T-helper 2 cell treated with Interferon-gamma antibody and Interleukin-4, amounts not matched to agents 5 μg/mL and 100 μg/mL, for 36 hours (primary cell): ENCODE measurements at regions not wholly inside any gene's neighbourhood (a gene's known extent, or its start where the extent isn't known, plus 50 kb on each side); places are given as distances from the start of the nearest gene placed in this dataset.
A peak's percentile ranks its signal among the peaks of the same experiment; 100 is the strongest.

Source experiments
- DNase-seq: peaks from one replicate; pipeline ENCODE4 v3.0.0; 2021; ENCODE audit warnings: low spot score
- H3K27ac Mint-ChIP-seq: one replicate; pipeline ENCODE4 v1.8.0; 2021; ENCODE audit warnings: mild to moderate bottlenecking, mixed read lengths
- H3K27me3 Mint-ChIP-seq: one replicate; pipeline ENCODE4 v1.8.0; 2021; ENCODE audit warnings: low read depth, mixed read lengths
- H3K36me3 Mint-ChIP-seq: one replicate; pipeline ENCODE4 v1.8.0; 2021; ENCODE audit warnings: low read depth, mixed read lengths
- H3K4me1 Mint-ChIP-seq: one replicate; pipeline ENCODE4 v1.8.0; 2021; ENCODE audit warnings: low read depth, mixed read lengths
- H3K4me3 Mint-ChIP-seq: one replicate; pipeline ENCODE4 v1.8.0; 2022; ENCODE audit warnings: mild to moderate bottlenecking, moderate library complexity, mixed read lengths
- H3K9me3 Mint-ChIP-seq: one replicate; pipeline ENCODE4 v1.8.0; 2021; ENCODE audit warnings: mixed read lengths

DNA sequence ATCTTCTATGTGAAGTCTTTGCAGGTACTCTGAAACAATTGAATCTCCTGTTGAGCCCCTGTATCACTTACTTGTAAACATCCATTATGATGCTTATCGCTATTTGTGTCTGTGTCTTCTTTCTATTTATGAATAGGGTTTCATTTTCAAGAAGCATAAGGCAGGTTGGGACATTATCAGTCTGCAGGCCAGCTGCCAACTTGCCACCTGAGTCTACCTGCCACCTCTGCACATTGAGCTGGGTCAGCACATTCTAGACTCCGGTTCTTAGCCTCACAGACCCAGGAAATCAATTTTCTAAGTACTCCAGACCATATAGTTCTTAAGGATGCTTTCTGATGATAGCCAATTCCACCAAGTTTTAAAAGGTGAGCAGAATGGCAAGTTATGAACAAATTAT, 105.7 kb upstream of the MCTP2 start:
- H3K9me3 Mint-ChIP-seq = no peaks in the 10 kb centered on the region

GRCh38 chr15:94125156-94125555, 106.2 kb upstream of the MCTP2 start:
- H3K27ac Mint-ChIP-seq = no peak overlapping the region
- peaks cover 1% of the 10 kb centered on the region for H3K4me1 Mint-ChIP-seq
- H3K27me3 Mint-ChIP-seq = peaks cover 23% of the 10 kb centered on the region
- no peaks in the 10 kb centered on the region for H3K36me3 Mint-ChIP-seq
- H3K9me3 Mint-ChIP-seq = no peaks in the 10 kb centered on the region
- no peak for DNase-seq
- H3K4me3 Mint-ChIP-seq = no peak overlapping the region

More for the DNA sequence above, 105.7 kb upstream of the MCTP2 start:
- Mint-ChIP-seq H3K27me3 (peaks cover 27% of the 10 kb centered on the region), H3K4me3 (no peak overlapping the region), H3K27ac (no peak overlapping the region), H3K4me1 (peaks cover 1% of the 10 kb centered on the region), H3K36me3 (no peaks in the 10 kb centered on the region)
- no peak for DNase-seq

GRCh38 chr15:94122516-94122915, 108.8 kb upstream of the MCTP2 start:
- H3K27ac Mint-ChIP-seq = no peak overlapping the region
- no peaks in the 10 kb centered on the region for H3K9me3 Mint-ChIP-seq
- no peak for DNase-seq
- peaks cover 1% of the 10 kb centered on the region for H3K4me1 Mint-ChIP-seq
- H3K36me3 Mint-ChIP-seq = no peaks in the 10 kb centered on the region
- H3K4me3 Mint-ChIP-seq = no peak overlapping the region
- peaks cover 11% of the 10 kb centered on the region for H3K27me3 Mint-ChIP-seq

- Mint-ChIP-seq H3K27ac (no peak overlapping the region), H3K4me3 (no peak overlapping the region), H3K4me1 (no peaks in the 10 kb centered on the region), H3K27me3 (peaks cover 11% of the 10 kb centered on the region), H3K36me3 (no peaks in the 10 kb centered on the region), H3K9me3 (no peaks in the 10 kb centered on the region)
- peak; percentile 47 for DNase-seq
Observed at GRCh38 chr15:94119923-94120775, 111.2 kb upstream of the MCTP2 start.

DNA sequence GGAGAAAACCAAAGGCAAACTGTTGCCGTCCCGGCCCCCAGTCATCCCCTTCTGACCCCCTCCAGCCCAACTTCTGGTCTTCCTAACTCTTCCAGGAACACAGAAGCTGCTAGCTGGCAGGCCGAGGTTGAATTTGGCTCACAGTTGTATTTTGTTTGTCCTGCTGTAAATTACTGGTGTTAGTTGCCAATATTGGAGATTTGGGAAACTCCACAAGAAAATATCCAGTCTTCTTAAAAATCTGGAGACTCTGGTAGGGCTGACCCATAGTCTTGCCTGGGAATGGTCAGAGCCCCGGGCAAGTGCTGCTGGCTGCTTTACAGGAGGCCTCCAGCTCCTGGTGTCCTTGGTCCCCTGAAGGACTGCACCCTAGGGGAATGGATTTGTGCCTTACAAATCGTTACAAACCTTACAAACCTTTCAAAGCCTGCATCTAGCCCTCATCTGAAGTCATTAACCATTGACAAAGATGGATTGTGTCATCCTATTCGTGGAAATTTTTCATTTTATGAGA, 112.0 kb upstream of the MCTP2 start:
- H3K27ac Mint-ChIP-seq = no peak overlapping the region
- no peaks in the 10 kb centered on the region for H3K9me3 Mint-ChIP-seq
- no peaks in the 10 kb centered on the region for H3K4me1 Mint-ChIP-seq
- no peaks in the 10 kb centered on the region for H3K36me3 Mint-ChIP-seq
- no peak overlapping the region for H3K4me3 Mint-ChIP-seq
- DNase-seq = no peak
- peaks cover 15% of the 10 kb centered on the region for H3K27me3 Mint-ChIP-seq

DNA sequence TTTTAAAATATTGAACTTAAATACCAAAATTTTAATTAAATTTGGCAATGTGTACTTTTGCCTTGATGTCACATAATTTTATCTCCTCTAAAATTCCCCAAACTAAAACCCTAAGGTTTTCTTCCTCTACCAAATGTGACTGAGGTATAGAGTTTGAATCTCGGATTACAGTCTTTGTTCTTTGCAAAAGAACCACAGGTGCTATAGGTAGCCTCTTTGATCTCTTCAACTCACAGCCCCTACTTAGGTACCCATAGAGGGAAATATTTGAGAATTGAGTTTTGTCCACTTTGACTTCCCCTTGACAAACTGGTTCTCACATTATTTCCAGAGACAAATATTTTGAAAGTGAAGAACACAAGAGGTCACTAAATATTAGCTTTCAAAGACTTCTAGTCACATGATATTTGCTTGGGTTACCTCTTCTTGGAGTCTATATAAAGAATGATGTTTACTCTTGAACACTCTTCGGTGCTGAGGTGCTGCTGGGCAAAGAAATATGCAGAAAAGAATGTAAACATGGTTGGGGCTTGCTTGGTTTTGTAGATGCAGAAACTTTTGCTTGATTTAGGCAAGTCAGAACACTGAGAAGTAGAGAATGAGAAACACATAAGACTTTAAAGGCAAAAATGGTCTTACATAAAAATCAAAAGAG, 120.8 kb upstream of the MCTP2 start:
- no peak overlapping the region for H3K4me3 Mint-ChIP-seq
- H3K27me3 Mint-ChIP-seq = peaks cover 42% of the 10 kb centered on the region
- DNase-seq = no peak
- H3K36me3 Mint-ChIP-seq = no peaks in the 10 kb centered on the region
- no peaks in the 10 kb centered on the region for H3K9me3 Mint-ChIP-seq
- no peak overlapping the region for H3K27ac Mint-ChIP-seq
- no peaks in the 10 kb centered on the region for H3K4me1 Mint-ChIP-seq

DNA sequence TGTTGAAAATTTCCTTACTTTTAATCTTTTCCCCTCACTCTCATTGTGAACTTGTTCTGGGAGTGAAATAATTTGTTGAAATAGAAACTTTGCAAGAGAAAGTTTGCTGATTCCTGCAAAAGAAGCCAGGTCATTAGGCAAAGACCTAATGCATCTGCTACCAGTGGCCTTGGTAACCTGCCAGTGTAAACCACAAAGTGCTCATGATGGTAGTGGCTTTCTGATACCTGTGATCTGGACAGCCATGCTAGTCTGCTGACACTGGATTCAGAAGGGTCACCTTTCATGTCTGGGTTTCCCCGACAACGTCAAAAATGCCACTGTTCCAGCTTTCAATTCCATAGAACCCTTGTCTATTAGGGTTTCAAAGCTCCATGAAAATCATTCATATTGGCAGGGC, 123.7 kb upstream of the MCTP2 start:
- DNase-seq = no peak
- Mint-ChIP-seq H3K4me1 (no peaks in the 10 kb centered on the region), H3K9me3 (no peaks in the 10 kb centered on the region), H3K27me3 (peaks cover 31% of the 10 kb centered on the region), H3K36me3 (no peaks in the 10 kb centered on the region), H3K4me3 (no peak overlapping the region), H3K27ac (no peak overlapping the region)

- no peaks in the 10 kb centered on the region for H3K36me3 Mint-ChIP-seq
- no peaks in the 10 kb centered on the region for H3K9me3 Mint-ChIP-seq
- no peak overlapping the region for H3K27ac Mint-ChIP-seq
- no peaks in the 10 kb centered on the region for H3K4me1 Mint-ChIP-seq
- DNase-seq = no peak
- peaks cover 20% of the 10 kb centered on the region for H3K27me3 Mint-ChIP-seq
- H3K4me3 Mint-ChIP-seq = no peak overlapping the region
Observed at GRCh38 chr15:94105760-94106159, 125.6 kb upstream of the MCTP2 start.

- H3K9me3 Mint-ChIP-seq = no peaks in the 10 kb centered on the region
- H3K27me3 Mint-ChIP-seq = peaks cover 9% of the 10 kb centered on the region
Observed at GRCh38 chr15:94100863-94101262, 130.5 kb upstream of the MCTP2 start.

DNA sequence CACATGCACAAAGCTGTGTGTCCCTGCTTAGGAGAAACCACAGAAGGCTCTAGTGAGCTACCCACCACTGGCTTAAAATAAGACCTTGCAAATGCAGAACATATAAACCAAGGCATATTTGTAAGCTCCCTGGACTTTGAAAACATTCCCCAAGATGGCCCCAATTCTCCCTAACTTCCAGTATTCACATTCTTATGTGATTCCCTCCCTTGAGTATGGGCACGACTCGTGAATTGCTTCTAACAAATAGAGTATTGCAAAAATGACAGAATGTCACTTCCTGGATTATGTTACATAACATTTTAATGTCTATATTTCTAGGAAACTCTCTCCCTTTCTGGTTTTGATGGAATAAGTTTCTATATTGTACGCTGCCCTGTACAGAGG, 131.8 kb upstream of the MCTP2 start:
- H3K36me3 Mint-ChIP-seq = no peaks in the 10 kb centered on the region
- no peaks in the 10 kb centered on the region for H3K4me1 Mint-ChIP-seq
- no peak for DNase-seq
- H3K9me3 Mint-ChIP-seq = no peaks in the 10 kb centered on the region
- no peak overlapping the region for H3K4me3 Mint-ChIP-seq
- no peak overlapping the region for H3K27ac Mint-ChIP-seq
- H3K27me3 Mint-ChIP-seq = peaks cover 7% of the 10 kb centered on the region

More at GRCh38 chr15:94100863-94101262, 130.5 kb upstream of the MCTP2 start:
- Mint-ChIP-seq H3K36me3 (no peaks in the 10 kb centered on the region), H3K27ac (no peak overlapping the region), H3K4me1 (no peaks in the 10 kb centered on the region), H3K4me3 (no peak overlapping the region)
- DNase-seq = no peak

GRCh38 chr15:94098921-94099573, 132.3 kb upstream of the MCTP2 start:
- Mint-ChIP-seq H3K9me3 (no peaks in the 10 kb centered on the region), H3K36me3 (no peaks in the 10 kb centered on the region), H3K27ac (no peak overlapping the region), H3K27me3 (peaks cover 4% of the 10 kb centered on the region), H3K4me1 (no peaks in the 10 kb centered on the region), H3K4me3 (no peak overlapping the region)
- no peak for DNase-seq

- Mint-ChIP-seq H3K4me3 (no peak overlapping the region), H3K9me3 (no peaks in the 10 kb centered on the region), H3K36me3 (no peaks in the 10 kb centered on the region), H3K4me1 (no peaks in the 10 kb centered on the region), H3K27me3 (peaks cover 3% of the 10 kb centered on the region), H3K27ac (no peak overlapping the region)
- DNase-seq = no peak
Observed at GRCh38 chr15:94097552-94097951, 133.8 kb upstream of the MCTP2 start.

DNA sequence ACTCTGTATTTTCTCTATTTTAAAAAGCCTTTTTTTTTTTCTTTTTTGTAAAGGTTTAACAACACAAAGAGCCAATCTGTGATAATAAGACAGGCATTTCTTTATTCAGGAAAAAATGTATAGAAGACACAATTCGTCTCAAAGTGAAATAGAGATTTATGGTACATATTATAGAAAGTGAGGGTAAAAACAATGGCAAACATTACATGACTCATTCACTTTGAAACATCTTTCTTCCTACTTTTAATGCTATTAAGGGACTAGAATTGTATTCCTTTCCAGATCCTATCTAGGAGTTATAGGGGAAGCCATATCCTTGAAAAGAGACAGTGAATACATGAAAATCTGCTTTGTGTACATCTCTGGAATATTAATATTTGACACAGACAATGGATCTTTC, 137.1 kb upstream of the MCTP2 start:
- no peaks in the 10 kb centered on the region for H3K9me3 Mint-ChIP-seq
- peaks cover 8% of the 10 kb centered on the region for H3K27me3 Mint-ChIP-seq
- H3K27ac Mint-ChIP-seq = no peak overlapping the region
- no peaks in the 10 kb centered on the region for H3K4me1 Mint-ChIP-seq
- no peak for DNase-seq
- H3K36me3 Mint-ChIP-seq = no peaks in the 10 kb centered on the region
- H3K4me3 Mint-ChIP-seq = no peak overlapping the region

GRCh38 chr15:94086341-94086740, 145.0 kb upstream of the MCTP2 start:
- peaks cover 4% of the 10 kb centered on the region for H3K27me3 Mint-ChIP-seq
- no peaks in the 10 kb centered on the region for H3K9me3 Mint-ChIP-seq
- no peak overlapping the region for H3K4me3 Mint-ChIP-seq
- DNase-seq = no peak
- H3K36me3 Mint-ChIP-seq = no peaks in the 10 kb centered on the region
- no peaks in the 10 kb centered on the region for H3K4me1 Mint-ChIP-seq
- H3K27ac Mint-ChIP-seq = no peak overlapping the region
